Stimulated activated naive CD4-positive, alpha-beta T cell treated with Interleukin-2 at 50 U/mL for 16 hours (primary cell): ENCODE measurements at regions not wholly inside any gene's neighbourhood (a gene's known extent, or its start where the extent isn't known, plus 50 kb on each side); places are given as distances from the start of the nearest gene placed in this dataset.

ENCODE experiments used
- DNase-seq: peaks from one replicate; lab custom pipeline; 2025; lab: John Stamatoyannopoulos, UW

- DNase-seq: no peak
Observed at GRCh38 chr1:218526198-218526580, 181.1 kb downstream of the TGFB2 start.

DNA sequence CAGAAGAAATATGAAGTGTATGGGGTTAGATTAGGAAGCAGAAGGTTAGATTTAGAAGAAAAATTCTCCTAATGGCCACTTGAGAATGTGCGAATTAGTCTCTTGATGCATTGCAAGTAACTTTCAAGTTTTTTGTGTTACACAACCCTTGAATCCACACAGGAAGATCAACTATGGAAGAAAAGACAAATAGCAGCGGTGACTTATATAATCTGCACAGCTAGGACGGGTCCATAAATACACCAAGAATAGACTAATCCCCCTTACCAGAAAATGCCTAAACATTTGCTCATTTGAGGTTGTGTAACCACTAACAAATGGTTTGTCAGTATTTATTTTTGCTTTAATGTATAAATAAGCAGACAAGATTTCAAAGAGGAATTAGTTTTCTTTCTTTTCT, 182.6 kb downstream of the TGFB2 start:
- no peak for DNase-seq

DNA sequence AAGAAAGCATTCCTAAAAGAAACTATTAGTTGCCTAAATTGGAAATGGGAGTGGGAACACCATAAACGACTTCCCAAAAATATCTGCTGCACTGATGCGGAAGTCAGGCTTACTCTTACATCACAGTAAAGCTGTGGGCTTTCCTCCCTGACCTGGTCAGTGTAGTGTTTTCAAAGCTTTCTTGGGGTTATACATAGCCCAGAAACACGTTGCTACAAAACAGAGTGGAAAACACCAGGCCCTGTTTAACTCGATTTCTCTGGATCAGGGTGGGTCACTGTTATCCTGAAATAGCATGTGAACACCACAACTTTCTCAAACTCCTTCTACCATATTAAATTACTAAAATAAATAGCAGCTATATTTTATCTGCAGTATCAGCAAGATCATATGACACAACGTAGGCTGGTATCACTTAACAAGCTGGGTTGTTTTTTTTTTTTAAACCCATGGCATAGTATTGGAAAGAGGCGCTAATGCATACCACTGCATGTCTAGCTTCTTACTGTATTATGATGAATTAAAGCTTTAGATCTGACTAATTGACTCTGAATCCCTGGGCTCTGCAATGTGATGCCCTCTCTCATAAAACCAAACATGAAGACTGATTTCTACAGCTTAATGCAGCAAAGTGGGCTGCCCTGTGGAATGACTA, 184.6 kb downstream of the TGFB2 start:
- no peak for DNase-seq

- DNase-seq: no peak
Observed at GRCh38 chr1:218531936-218532335, 186.8 kb downstream of the TGFB2 start.

- no peak for DNase-seq
Observed at GRCh38 chr1:218536296-218536986, 191.3 kb downstream of the TGFB2 start.

DNA sequence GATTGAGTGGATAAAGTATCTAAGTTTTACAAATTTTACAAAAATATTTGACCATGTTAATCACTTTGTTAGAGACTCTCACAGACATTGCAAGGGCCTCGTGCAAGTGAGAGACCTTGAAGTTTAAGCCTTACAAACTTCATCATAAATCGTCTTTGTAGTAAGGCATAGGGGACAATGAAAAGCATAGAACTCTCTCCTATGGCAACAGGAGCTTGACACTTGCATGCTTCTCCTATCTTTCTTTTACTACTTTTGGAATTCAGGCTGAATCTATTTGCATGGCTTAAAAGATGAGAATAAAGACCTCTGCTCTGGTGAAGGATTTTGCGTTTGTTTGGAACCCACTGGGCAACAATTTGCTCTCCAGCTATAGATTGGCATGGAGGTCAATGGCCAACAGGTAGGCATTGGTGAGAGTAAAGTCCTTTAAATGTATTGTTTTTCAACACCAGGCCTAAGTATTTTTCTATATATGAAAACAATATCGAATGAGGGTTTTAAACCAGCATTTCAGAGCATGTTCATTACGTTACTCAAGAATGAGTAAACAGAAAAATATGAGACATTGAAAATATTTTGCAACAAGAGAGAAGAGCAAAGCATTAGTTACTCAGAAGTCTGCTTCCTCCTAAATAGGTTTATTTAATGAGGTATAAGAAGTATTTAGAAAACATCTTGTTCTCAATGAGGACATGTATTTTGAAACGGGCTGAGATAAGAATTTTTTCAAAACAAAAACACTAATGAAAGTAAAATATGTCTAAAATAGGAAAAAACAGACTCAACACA, 192.2 kb downstream of the TGFB2 start:
- no peak for DNase-seq

DNA sequence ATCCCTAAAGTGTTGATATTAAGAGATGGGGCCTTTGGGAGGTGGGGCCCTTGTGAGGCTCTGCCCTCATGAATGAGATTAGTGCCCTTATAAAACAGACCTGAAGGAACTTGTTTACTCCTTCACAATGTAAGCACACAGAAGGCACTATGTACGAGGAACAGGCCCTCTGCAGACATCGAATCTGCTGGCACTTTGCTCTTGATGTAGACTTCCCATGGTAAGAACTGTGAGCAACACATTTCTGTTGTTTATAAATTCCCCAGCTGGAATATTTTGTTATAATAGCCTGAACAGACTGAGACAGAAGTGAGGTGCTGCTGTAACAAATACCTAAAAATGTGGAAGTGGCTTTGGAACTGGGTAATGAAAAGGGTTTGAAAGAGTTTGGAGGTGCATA, 193.2 kb downstream of the TGFB2 start:
- DNase-seq: no peak

- DNase-seq: no peak
Observed at GRCh38 chr1:218546314-218546713, 201.2 kb downstream of the TGFB2 start.

GRCh38 chr1:218547957-218548730, 203.0 kb downstream of the TGFB2 start:
- no peak for DNase-seq

DNA sequence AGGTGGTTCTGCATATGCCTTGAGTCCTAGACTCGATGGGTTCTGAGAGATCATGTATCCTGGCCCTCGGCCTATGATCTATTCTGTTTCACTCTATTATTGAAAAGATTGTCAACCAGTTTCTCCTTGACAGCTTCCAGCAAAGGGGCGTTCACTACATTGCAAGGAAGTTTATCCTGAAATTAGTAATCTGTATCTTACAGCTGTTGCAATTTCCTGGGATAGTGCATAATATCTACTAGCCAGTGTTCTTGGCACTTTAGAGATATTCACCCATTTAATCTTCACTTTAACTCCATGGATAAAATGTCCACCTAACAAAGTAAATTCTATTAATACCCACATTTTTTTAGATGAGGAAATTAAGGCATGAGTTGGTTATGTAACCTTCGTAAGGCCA, 203.6 kb downstream of the TGFB2 start:
- DNase-seq: no peak

GRCh38 chr1:218553197-218553596, 208.1 kb downstream of the TGFB2 start:
- DNase-seq: no peak

DNA sequence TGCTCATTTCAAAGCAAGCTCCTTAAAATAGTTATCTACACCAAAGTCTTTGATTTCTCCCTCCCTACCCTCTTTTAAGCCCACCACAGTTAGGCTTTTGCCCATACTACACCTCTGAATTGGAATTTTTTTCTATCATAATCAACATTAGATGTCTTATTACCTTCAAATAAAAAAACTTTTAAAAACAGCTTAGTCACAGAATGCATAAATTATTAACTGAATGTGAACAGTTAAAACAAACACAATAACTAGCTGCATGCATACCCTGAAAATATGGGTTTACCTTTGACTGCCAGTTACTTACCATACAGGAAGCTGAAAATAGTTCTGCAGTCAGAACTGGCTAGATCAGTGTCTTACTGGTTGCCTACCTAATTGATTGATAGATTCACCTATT, 210.9 kb downstream of the TGFB2 start:
- DNase-seq: no peak

DNA sequence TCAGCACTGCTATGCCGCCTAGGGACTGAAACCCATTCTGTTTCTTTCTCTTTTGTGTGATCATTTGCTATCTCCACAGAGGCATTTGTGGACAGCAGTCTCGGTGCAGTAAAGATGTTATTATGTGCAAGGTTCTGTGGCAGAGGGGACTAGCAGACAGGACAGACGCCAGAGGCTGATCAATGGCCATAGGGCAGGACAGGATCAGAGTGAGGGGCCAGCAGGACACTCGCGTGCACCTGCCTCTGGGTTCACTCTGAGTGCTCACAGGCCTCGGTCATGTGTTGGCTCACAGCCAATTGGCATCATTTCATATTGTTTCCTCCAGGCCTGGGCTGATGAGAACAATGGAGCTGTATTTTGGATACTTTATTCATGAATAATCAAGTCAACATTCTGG, 212.6 kb downstream of the TGFB2 start:
- DNase-seq: no peak

GRCh38 chr1:218558271-218558810, 213.2 kb downstream of the TGFB2 start:
- no peak for DNase-seq

- no peak for DNase-seq
Observed at GRCh38 chr1:218565377-218565776, 220.2 kb downstream of the TGFB2 start.

- DNase-seq: no peak
Observed at GRCh38 chr1:218568962-218569550, 223.9 kb downstream of the TGFB2 start.

DNA sequence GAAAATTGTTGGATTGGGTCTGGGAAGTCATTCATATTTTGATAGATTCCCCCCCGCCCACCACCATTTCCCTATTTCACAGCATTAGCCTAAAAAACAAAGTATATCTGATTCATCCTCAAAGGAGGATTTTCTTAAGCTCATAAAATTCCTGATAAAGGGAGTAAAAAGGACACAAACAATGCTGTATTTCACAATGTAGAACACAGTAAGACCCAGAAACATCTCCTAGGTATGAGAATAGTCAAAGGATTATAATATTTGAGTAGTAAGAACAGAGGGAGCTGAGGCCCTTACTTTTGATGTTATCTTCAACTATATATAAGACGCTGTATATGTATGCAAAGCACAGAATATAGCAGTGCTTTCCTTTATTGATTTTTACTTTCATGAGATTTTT, 225.3 kb downstream of the TGFB2 start:
- no peak for DNase-seq

- DNase-seq: no peak
Observed at GRCh38 chr1:218571491-218571890, 226.4 kb downstream of the TGFB2 start.

DNA sequence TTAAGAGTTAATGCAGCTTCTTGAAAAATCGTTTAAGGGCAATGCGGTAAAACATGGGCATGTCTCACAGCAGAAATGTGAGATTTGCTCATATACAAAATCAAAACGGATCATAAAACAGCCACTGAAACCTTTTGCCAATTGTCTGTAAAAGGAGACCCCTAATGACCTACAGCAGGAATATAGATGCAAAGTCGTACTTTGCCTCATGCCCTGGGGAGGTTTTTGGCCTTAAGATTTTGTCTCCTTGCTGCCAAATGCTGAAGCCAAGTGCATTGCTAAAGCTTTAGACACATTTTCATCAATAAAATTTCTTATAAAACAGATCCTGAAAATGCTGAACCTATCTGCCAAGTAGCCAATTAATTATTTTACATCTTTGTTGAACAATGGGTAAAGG, 226.9 kb downstream of the TGFB2 start:
- DNase-seq: no peak

GRCh38 chr1:218573925-218574324, 228.8 kb downstream of the TGFB2 start:
- no peak for DNase-seq

GRCh38 chr1:218575079-218575478, 229.9 kb downstream of the TGFB2 start:
- no peak for DNase-seq

DNA sequence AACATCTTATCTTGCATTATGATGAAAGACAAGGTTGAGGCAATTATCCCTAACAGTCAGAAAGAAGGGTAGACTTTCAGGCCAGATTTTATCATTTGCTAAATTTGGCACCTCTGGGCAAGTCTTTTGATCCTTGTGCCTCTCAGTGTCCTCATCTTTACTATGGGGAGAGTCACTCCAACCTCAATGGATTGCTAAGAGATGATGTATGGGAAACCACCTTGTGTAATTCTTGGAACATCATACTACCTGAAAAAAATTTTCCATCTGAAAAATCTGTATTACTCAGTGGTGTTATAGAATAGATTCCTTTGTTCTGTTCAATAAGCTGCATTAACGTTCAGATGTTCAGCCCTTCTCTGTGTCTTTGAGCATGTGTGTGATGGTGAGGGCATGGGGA, 230.7 kb downstream of the TGFB2 start:
- DNase-seq: no peak
